Endodermal cell (in vitro differentiated cells): ENCODE measurements at regions not wholly inside any gene's neighbourhood (a gene's known extent, or its start where the extent isn't known, plus 50 kb on each side); places are given as distances from the start of the nearest gene placed in this dataset.

ENCODE experiments used
- DNase-seq: peaks from one replicate; pipeline ENCODE4 v3.0.0-alpha.2; 2017
- H3K27ac ChIP-seq: 2 replicates; pipeline ENCODE4 v1.5.1; 2013; ENCODE audit warnings: mild to moderate bottlenecking, low read depth, low read length, moderate library complexity
- H3K27me3 ChIP-seq: 2 replicates; pipeline ENCODE4 v1.6.1; 2013; ENCODE audit warnings: mild to moderate bottlenecking, low read length, moderate library complexity; ENCODE audit not compliant: insufficient read depth, control insufficient read depth, poor library complexity, severe bottlenecking
- H3K36me3 ChIP-seq: 2 replicates; pipeline ENCODE4 v1.7.0; 2013; ENCODE audit warnings: mild to moderate bottlenecking, low read length, moderate library complexity; ENCODE audit not compliant: control insufficient read depth, insufficient read depth
- H3K4me1 ChIP-seq: one replicate; pipeline ENCODE4 v1.7.0; 2013; ENCODE audit warnings: low read length; ENCODE audit not compliant: control insufficient read depth, insufficient read depth
- H3K4me3 ChIP-seq: 2 replicates; pipeline ENCODE4 v1.5.1; 2013; ENCODE audit warnings: mild to moderate bottlenecking, low read length, moderate library complexity
- H3K9ac ChIP-seq: 2 replicates; pipeline ENCODE4 v1.6.1; 2013; ENCODE audit warnings: mild to moderate bottlenecking, low read length, moderate library complexity; ENCODE audit not compliant: poor library complexity, severe bottlenecking; ENCODE audit errors: extremely low read depth
- H3K9me3 ChIP-seq: 2 replicates; pipeline ENCODE4 v1.6.1; 2013; ENCODE audit warnings: mild to moderate bottlenecking, low read length, moderate library complexity; ENCODE audit not compliant: control insufficient read depth
- H3K27ac Mint-ChIP-seq: 2 replicates; pipeline ENCODE4 v1.8.0; 2020; ENCODE audit warnings: mixed read lengths
- H3K27me3 Mint-ChIP-seq: 2 replicates; pipeline ENCODE4 v1.8.0; 2021; ENCODE audit warnings: mild to moderate bottlenecking, mixed read lengths; ENCODE audit not compliant: insufficient read depth
- H3K36me3 Mint-ChIP-seq: 2 replicates; pipeline ENCODE4 v1.8.0; 2020; ENCODE audit warnings: low read depth, mixed read lengths
- H3K4me1 Mint-ChIP-seq: 2 replicates; pipeline ENCODE4 v1.8.0; 2020; ENCODE audit warnings: mixed read lengths
- H3K4me3 Mint-ChIP-seq: 2 replicates; pipeline ENCODE4 v1.8.0; 2020; ENCODE audit warnings: mild to moderate bottlenecking, moderate library complexity, mixed read lengths
- H3K9me3 Mint-ChIP-seq: 2 replicates; pipeline ENCODE4 v1.8.0; 2020; ENCODE audit warnings: mild to moderate bottlenecking, mixed read lengths
- CTCF ChIP-seq: fragments of 200-600 bp; sonication (generic); conservative IDR thresholded peaks from 2 replicates; pipeline ENCODE4 v1.5.0; 2021; ENCODE audit warnings: antibody characterized with exemption, mild to moderate bottlenecking
- WGBS, 2 experiments: methylation state at CpG; one replicate each; pipeline versions ENCODE4 v1.1.5 to v1.1.7; 2013; ENCODE audit warnings: missing lambda C conversion rate in 2 of 2, mixed read lengths in 1 of 2; ENCODE audit not compliant: insufficient coverage in 1 of 2, insufficient read length in 1 of 2; 5-methylcytosine and 5-hydroxymethylcytosine counted together

DNA sequence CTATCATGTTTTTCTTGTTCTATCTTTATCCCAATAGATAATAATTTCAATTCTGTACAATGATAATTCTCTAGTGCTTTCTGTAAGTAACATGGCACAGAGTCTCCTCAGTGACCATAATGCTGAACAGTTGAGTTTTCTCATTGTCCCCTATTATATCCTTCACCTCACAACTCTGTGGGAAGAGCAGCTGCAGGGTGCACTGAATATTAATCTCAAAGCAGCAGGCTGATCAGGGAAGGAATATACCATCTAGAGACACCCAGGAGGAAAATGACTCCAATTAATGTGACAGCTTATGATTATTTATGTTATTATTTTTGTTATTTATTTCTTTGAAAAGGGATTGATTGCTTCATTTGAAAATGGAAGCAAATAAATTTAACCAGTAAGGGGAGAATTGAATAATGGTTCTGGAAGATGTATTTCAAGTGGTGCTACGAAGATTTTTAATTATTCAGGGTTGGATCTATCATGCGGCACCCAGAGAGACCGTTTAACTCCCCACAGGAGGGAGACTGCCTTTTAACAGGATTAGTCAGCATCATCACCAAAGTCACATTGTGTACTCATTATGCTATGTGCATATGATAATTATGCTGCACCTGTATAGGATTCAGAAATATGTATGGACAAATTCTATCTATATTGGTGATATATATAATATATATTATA lies 1015.7 kb upstream of the GOT2 start:
- H3K4me3 ChIP-seq: no peak overlapping the region
- Mint-ChIP-seq H3K27me3 (peaks cover 2% of the 10 kb centered on the region), H3K4me3 (no peak overlapping the region), H3K36me3 (no peaks in the 10 kb centered on the region), H3K4me1 (peaks cover 11% of the 10 kb centered on the region), H3K9me3 (no peaks in the 10 kb centered on the region), H3K27ac (no peak overlapping the region)
- no peak overlapping the region for H3K27ac ChIP-seq
- H3K4me1 ChIP-seq: peaks cover 2% of the 10 kb centered on the region
- H3K27me3 ChIP-seq: no peaks in the 10 kb centered on the region
- 93 to 97% methylated on average over 3 of the region's 3 CpGs for WGBS, 2 experiments
- TF ChIP-seq CTCF: no peak
- H3K9ac ChIP-seq: no peak overlapping the region
- no peak for DNase-seq
- no peaks in the 10 kb centered on the region for H3K36me3 ChIP-seq
- H3K9me3 ChIP-seq: no peaks in the 10 kb centered on the region

GRCh38 chr16:59748531-59748930 lies 1014.4 kb upstream of the GOT2 start:
- WGBS, 2 experiments: 50 to 78% methylated on average over 2 to 3 of the region's 3 CpGs
- Histone ChIP-seq H3K4me1 (peaks cover 2% of the 10 kb centered on the region), H3K9ac (no peak overlapping the region), H3K9me3 (no peaks in the 10 kb centered on the region), H3K27me3 (no peaks in the 10 kb centered on the region), H3K27ac (no peak overlapping the region), H3K4me3 (no peak overlapping the region), H3K36me3 (no peaks in the 10 kb centered on the region)
- H3K9me3 Mint-ChIP-seq: no peaks in the 10 kb centered on the region
- no peaks in the 10 kb centered on the region for H3K27me3 Mint-ChIP-seq
- H3K4me3 Mint-ChIP-seq: no peak overlapping the region
- H3K27ac Mint-ChIP-seq: no peak overlapping the region
- no peak for TF ChIP-seq CTCF
- H3K4me1 Mint-ChIP-seq: peaks cover 11% of the 10 kb centered on the region
- H3K36me3 Mint-ChIP-seq: no peaks in the 10 kb centered on the region
- peak; percentile 62 for DNase-seq

DNA sequence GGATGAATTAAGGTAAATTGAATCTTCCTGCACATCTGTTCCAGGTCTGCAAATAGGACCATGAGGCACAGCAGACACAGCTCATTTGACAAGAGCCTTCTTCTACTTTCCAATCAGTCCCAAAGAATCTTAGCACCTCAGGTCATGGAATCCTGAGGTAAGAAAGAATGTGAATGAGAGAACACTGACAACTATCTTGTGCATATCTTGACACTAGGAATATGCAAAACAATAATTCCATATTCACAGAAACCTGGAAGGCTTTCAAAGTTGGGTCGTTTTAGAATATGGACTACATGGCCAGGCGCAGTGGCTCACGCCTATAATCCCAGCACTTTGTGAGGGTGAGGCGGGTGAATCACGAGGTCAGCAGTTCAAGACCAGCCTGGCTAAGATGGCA lies 1009.4 kb upstream of the GOT2 start:
- no peaks in the 10 kb centered on the region for H3K27me3 Mint-ChIP-seq
- H3K9me3 ChIP-seq: no peaks in the 10 kb centered on the region
- no peaks in the 10 kb centered on the region for H3K27me3 ChIP-seq
- no peak overlapping the region for H3K9ac ChIP-seq
- WGBS, 2 experiments: 94 to 100% methylated on average over 2 to 5 of the region's 5 CpGs
- peaks cover 6% of the 10 kb centered on the region for H3K4me1 Mint-ChIP-seq
- no peaks in the 10 kb centered on the region for H3K36me3 ChIP-seq
- H3K27ac ChIP-seq: no peak overlapping the region
- no peak overlapping the region for H3K4me3 ChIP-seq
- H3K36me3 Mint-ChIP-seq: no peaks in the 10 kb centered on the region
- no peak for DNase-seq
- no peak overlapping the region for H3K27ac Mint-ChIP-seq
- no peak overlapping the region for H3K4me3 Mint-ChIP-seq
- no peaks in the 10 kb centered on the region for H3K4me1 ChIP-seq
- no peaks in the 10 kb centered on the region for H3K9me3 Mint-ChIP-seq
- TF ChIP-seq CTCF: no peak
